ENCODE measurements at regions not wholly inside any gene's neighbourhood (a gene's known extent, or its start where the extent isn't known, plus 50 kb on each side); places are given as distances from the start of the nearest gene placed in this dataset.

- Mint-ChIP-seq H3K4me3 (ENCODE audit: unreplicated experiment) (no peak overlapping the region), H3K9me3 (ENCODE audit: unreplicated experiment) (no peaks in the 10 kb centered on the region), H3K4me1 (ENCODE audit: low read depth, unreplicated experiment) (peaks cover 3% of the 10 kb centered on the region), H3K27me3 (ENCODE audit: low read depth, unreplicated experiment) (no peaks in the 10 kb centered on the region), H3K27ac (ENCODE audit: unreplicated experiment) (no peak overlapping the region), H3K36me3 (ENCODE audit: low read depth, unreplicated experiment) (no peaks in the 10 kb centered on the region)
- DNase-seq (ENCODE audit: low read depth) (no peak), FAIRE-seq (no peak)
- Histone ChIP-seq H3K4me1 (ENCODE audit: insufficient read depth, low read length) (peaks cover under 1% of the 10 kb centered on the region), H3K9ac (ENCODE audit: low read length) (no peak overlapping the region), H3K27ac (ENCODE audit: low read depth, low read length) (no peak overlapping the region), H3K79me2 (ENCODE audit: insufficient read depth, low read length) (no peaks in the 10 kb centered on the region), H3K4me3 (ENCODE audit: insufficient read depth, low read depth, low read length) (no peak overlapping the region), H2AFZ (ENCODE audit: low read depth, low read length) (no peak overlapping the region), H3K4me2 (ENCODE audit: low read length) (no peak overlapping the region), H3K36me3 (ENCODE audit: insufficient read depth, low read length) (no peaks in the 10 kb centered on the region), H4K20me1 (ENCODE audit: insufficient read depth, low read length) (no peaks in the 10 kb centered on the region), H3K27me3 (ENCODE audit: insufficient read depth, low read length) (no peaks in the 10 kb centered on the region), H3K9me3 (ENCODE audit: insufficient read depth, low read depth, low read length) (no peaks in the 10 kb centered on the region)
- TF ChIP-seq EZH2 (IDR thresholded peaks at IDR 0.05; ENCODE audit: insufficient read depth, low read length) = no peak
- TF ChIP-seq CTCF (IDR thresholded peaks at IDR 0.05; ENCODE audit: insufficient read depth, low read depth, low read length) = no peak
Measured at GRCh38 chr4:153922148-153922547, 133.3 kb upstream of the SFRP2 start.

- H3K9me3 ChIP-seq (ENCODE audit: insufficient read depth, low read depth, low read length) = no peaks in the 10 kb centered on the region
- H4K20me1 ChIP-seq (ENCODE audit: insufficient read depth, low read length) = no peaks in the 10 kb centered on the region
- no peak overlapping the region for H3K9ac ChIP-seq (ENCODE audit: low read length)
- no peak overlapping the region for H3K27ac ChIP-seq (ENCODE audit: low read depth, low read length)
- H3K9me3 Mint-ChIP-seq (ENCODE audit: unreplicated experiment) = no peaks in the 10 kb centered on the region
- no peaks in the 10 kb centered on the region for H3K36me3 ChIP-seq (ENCODE audit: insufficient read depth, low read length)
- no peaks in the 10 kb centered on the region for H3K79me2 ChIP-seq (ENCODE audit: insufficient read depth, low read length)
- no peak overlapping the region for H3K4me2 ChIP-seq (ENCODE audit: low read length)
- H3K27me3 Mint-ChIP-seq (ENCODE audit: low read depth, unreplicated experiment) = no peaks in the 10 kb centered on the region
- H3K27ac Mint-ChIP-seq (ENCODE audit: unreplicated experiment) = no peak overlapping the region
- DNase-seq (ENCODE audit: low read depth) = no peak
- no peak for TF ChIP-seq EZH2 (IDR thresholded peaks at IDR 0.05; ENCODE audit: insufficient read depth, low read length)
- no peak for TF ChIP-seq CTCF (IDR thresholded peaks at IDR 0.05; ENCODE audit: insufficient read depth, low read depth, low read length)
- H3K27me3 ChIP-seq (ENCODE audit: insufficient read depth, low read length) = no peaks in the 10 kb centered on the region
- H3K4me1 ChIP-seq (ENCODE audit: insufficient read depth, low read length) = no peaks in the 10 kb centered on the region
- H3K4me3 ChIP-seq (ENCODE audit: insufficient read depth, low read depth, low read length) = no peak overlapping the region
- no peaks in the 10 kb centered on the region for H3K36me3 Mint-ChIP-seq (ENCODE audit: low read depth, unreplicated experiment)
- H3K4me3 Mint-ChIP-seq (ENCODE audit: unreplicated experiment) = no peak overlapping the region
- FAIRE-seq = no peak
- H2AFZ ChIP-seq (ENCODE audit: low read depth, low read length) = no peak overlapping the region
- H3K4me1 Mint-ChIP-seq (ENCODE audit: low read depth, unreplicated experiment) = peaks cover 18% of the 10 kb centered on the region
Measured at GRCh38 chr4:153919667-153920066, 130.8 kb upstream of the SFRP2 start.

DNA sequence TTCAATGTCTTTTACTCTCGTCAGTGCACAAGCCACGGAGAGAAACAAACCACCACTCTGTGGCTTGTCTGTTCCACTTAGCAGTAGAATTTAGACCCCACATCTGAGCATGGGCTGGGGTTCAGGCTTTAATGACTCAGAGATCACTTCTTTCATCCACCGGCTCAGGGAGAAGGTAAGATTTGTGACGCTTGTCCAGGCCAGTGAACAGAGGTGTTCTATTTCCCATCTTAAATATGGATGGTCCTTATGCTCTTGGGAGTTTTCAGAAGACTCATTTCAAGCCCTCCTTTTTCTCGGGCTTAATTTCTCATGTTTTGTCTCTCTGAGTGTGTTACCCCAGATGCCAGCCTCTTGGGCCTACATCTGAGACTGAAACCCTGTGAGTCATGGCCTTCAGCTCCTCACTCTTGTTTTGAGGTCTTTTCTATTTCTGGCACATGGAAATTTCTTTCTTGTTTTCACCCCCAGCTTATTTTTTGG lies 127.4 kb upstream of the SFRP2 start:
- no peak overlapping the region for H2AFZ ChIP-seq (ENCODE audit: low read depth, low read length)
- H3K4me2 ChIP-seq (ENCODE audit: low read length) = no peak overlapping the region
- H3K36me3 ChIP-seq (ENCODE audit: insufficient read depth, low read length) = no peaks in the 10 kb centered on the region
- H3K79me2 ChIP-seq (ENCODE audit: insufficient read depth, low read length) = no peaks in the 10 kb centered on the region
- DNase-seq (ENCODE audit: low read depth) (no peak), FAIRE-seq (no peak)
- no peak overlapping the region for H3K4me3 ChIP-seq (ENCODE audit: insufficient read depth, low read depth, low read length)
- no peak overlapping the region for H3K27ac ChIP-seq (ENCODE audit: low read depth, low read length)
- Mint-ChIP-seq H3K4me1 (ENCODE audit: low read depth, unreplicated experiment) (peaks cover 18% of the 10 kb centered on the region), H3K4me3 (ENCODE audit: unreplicated experiment) (no peak overlapping the region), H3K27me3 (ENCODE audit: low read depth, unreplicated experiment) (no peaks in the 10 kb centered on the region), H3K27ac (ENCODE audit: unreplicated experiment) (peak overlapping the region; percentile 85), H3K36me3 (ENCODE audit: low read depth, unreplicated experiment) (no peaks in the 10 kb centered on the region), H3K9me3 (ENCODE audit: unreplicated experiment) (no peaks in the 10 kb centered on the region)
- TF ChIP-seq CTCF (IDR thresholded peaks at IDR 0.05; ENCODE audit: insufficient read depth, low read depth, low read length) = no peak
- no peak for TF ChIP-seq EZH2 (IDR thresholded peaks at IDR 0.05; ENCODE audit: insufficient read depth, low read length)
- H3K9me3 ChIP-seq (ENCODE audit: insufficient read depth, low read depth, low read length) = no peaks in the 10 kb centered on the region
- no peaks in the 10 kb centered on the region for H4K20me1 ChIP-seq (ENCODE audit: insufficient read depth, low read length)
- H3K27me3 ChIP-seq (ENCODE audit: insufficient read depth, low read length) = no peaks in the 10 kb centered on the region
- H3K9ac ChIP-seq (ENCODE audit: low read length) = no peak overlapping the region
- H3K4me1 ChIP-seq (ENCODE audit: insufficient read depth, low read length) = no peaks in the 10 kb centered on the region
